NCI-H187 (cell line): ENCODE measurements at regions not wholly inside any gene's neighbourhood (a gene's known extent, or its start where the extent isn't known, plus 50 kb on each side); places are given as distances from the start of the nearest gene placed in this dataset.

Experiments used
- DNase-seq, 2 experiments: peaks; one replicate each; lab custom pipeline; 2025; lab: John Stamatoyannopoulos, UW

GRCh38 chr10:100612601-100613595, 77.2 kb downstream of the HIF1AN start:
- DNase-seq, result no peak

DNA sequence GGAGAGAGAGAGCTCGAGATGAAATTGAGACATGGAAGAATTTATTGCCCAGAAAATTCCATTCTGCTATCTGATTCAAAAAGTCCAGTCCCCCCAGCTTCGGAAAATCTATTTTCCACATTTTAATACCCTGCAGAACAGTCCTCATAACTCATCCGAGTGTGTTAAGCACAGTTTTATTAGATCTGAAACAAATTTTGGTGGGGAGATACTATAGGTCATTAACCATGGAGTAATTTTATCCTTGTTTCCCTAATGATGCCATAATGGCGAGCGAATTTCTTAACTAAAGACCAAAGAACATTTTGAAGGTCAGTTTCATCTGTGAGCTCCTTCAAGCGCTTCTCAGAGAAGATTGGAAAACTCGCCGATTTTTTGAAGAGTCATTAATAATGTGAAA, 78.1 kb downstream of the HIF1AN start:
- no peak for DNase-seq

- no peak for DNase-seq
Measured at GRCh38 chr10:100614429-100615095, 78.8 kb downstream of the HIF1AN start.

DNA sequence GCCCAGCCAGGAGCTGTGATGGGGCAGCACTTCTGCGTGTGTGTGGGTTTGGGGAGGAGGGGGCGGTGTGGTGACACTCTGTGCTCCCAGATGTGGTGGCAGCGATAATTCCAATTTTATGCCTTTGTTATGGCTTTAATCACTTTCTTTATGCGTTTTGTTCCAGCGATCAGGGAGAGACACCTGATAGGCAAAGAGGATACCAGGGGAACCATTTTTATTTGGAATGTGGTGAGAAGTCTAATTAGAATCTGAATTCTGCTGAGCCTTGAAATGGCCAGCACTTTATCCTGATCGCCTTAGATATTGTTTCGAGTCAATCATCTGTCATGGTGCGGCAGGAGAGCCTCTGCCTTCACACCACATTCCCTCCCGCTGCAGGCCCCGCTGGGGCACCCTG, 79.5 kb downstream of the HIF1AN start:
- DNase-seq, result no peak

- no peak for DNase-seq
Measured at GRCh38 chr10:100615908-100616307, 80.2 kb downstream of the HIF1AN start.

- no peak for DNase-seq
Measured at GRCh38 chr10:100618091-100618615, 82.4 kb downstream of the HIF1AN start.

- no peak for DNase-seq
Measured at GRCh38 chr10:100618632-100619255, 83.0 kb downstream of the HIF1AN start.

GRCh38 chr10:100620087-100620835, 84.5 kb downstream of the HIF1AN start:
- DNase-seq, result no peak

GRCh38 chr10:100621360-100622205, 85.8 kb downstream of the HIF1AN start:
- DNase-seq, result no peak

GRCh38 chr10:100622946-100623345, 87.2 kb downstream of the HIF1AN start:
- DNase-seq, result no peak

GRCh38 chr10:100623521-100624230, 87.9 kb downstream of the HIF1AN start:
- no peak for DNase-seq

GRCh38 chr10:100624298-100624697, 88.6 kb downstream of the HIF1AN start:
- no peak for DNase-seq

GRCh38 chr10:100625816-100626215, 90.1 kb downstream of the HIF1AN start:
- no peak for DNase-seq

DNA sequence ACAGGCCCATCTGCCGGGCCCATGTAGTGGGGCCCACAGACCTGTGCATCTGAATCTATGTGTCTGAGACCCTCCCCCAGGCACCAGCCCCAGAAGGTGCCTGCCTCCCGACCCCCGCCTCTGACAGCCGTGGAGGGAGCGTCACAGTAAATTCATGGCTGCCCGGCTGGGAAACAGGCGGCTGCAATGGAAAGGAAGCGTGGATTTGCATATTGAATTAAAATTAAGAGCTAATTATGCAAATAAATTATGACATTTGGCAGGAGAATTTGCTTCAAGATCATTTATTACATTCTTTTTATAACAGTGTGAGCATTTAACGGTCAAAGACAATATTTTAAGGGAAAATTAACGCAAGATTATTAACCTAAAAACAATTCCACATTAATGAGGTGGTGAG, 92.3 kb downstream of the HIF1AN start:
- DNase-seq, result no peak

- DNase-seq, result no peak
Measured at GRCh38 chr10:100631192-100631591, 95.4 kb downstream of the HIF1AN start.

- DNase-seq, result no peak
Measured at GRCh38 chr10:100632027-100632426, 96.3 kb downstream of the HIF1AN start.

DNA sequence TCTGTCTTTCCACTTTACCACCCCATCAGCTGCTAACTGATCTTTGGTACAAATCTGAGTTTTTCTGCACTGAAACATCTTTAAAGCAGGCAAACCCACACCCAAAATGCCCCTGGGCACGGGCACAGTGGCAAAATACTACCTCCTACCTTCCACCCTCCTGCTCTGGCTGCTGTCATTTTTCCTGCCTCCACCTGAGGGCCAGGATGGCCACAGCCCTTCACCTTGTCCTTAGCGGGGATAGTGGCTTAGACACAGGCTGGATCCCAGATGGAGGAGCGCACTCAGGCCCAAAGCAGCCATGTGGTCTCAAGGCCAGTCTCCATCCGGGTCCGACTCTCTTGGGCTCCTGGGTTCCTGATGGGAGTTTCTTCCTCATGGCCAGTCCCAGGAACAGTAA, 98.3 kb downstream of the HIF1AN start:
- DNase-seq, result no peak

GRCh38 chr10:100636848-100637553, 101.3 kb downstream of the HIF1AN start:
- no peak for DNase-seq

DNA sequence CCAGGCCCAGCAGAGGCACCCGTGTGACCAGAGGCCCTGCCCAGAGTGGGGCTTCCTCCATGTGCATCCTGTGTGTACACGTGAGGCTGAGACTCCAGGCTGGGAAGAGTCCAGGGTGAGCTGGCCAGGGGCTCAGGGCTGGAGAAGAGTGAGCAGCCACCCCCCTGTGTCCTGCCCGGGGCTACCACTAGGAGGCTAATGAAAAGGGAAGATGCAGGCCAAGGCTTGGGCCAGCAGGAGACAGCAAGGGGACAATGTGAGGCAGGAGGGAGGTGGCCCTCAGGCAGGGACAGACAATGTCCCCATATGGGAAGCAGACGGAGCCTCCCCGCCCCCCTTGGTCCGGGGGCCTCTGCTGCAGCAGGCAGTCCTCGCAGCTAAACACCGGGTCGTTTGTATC, 102.0 kb downstream of the HIF1AN start:
- no peak for DNase-seq
